NT2/D1 (cell line): ENCODE measurements at regions not wholly inside any gene's neighbourhood (a gene's known extent, or its start where the extent isn't known, plus 50 kb on each side); places are given as distances from the start of the nearest gene placed in this dataset.

Experiments
- DNase-seq: peaks from one replicate; pipeline ENCODE4 v3.0.0-alpha.2; 2011; ENCODE audit warnings: low read depth, low spot score
- H3K27me3 ChIP-seq: 2 replicates; pipeline ENCODE4 v1.6.0; 2011; ENCODE audit warnings: mild to moderate bottlenecking; ENCODE audit not compliant: insufficient read length, insufficient read depth
- H3K36me3 ChIP-seq: 2 replicates; pipeline ENCODE4 v1.6.1; 2011; ENCODE audit warnings: mild to moderate bottlenecking, low read length, mixed read lengths; ENCODE audit not compliant: insufficient read depth, insufficient read length
- H3K4me1 ChIP-seq: 2 replicates; pipeline ENCODE4 v1.5.1; 2011; ENCODE audit not compliant: insufficient read depth, insufficient read length
- H3K4me3 ChIP-seq: 2 replicates; pipeline ENCODE4 v1.5.1; 2011; ENCODE audit warnings: low read depth; ENCODE audit not compliant: insufficient read length
- H3K9ac ChIP-seq: 2 replicates; pipeline ENCODE4 v1.6.0; 2011; ENCODE audit warnings: low read depth; ENCODE audit not compliant: insufficient read length
- H3K9me3 ChIP-seq: 2 replicates; pipeline ENCODE4 v1.5.1; 2011; ENCODE audit warnings: mild to moderate bottlenecking, low read length; ENCODE audit not compliant: insufficient read depth
- SUZ12 ChIP-seq: IDR thresholded peaks from 2 replicates; pipeline ENCODE4 v1.6.1; 2011; ENCODE audit not compliant: insufficient read length, insufficient read depth; ENCODE audit errors: extremely low read depth
- YY1 ChIP-seq: IDR thresholded peaks from 2 replicates; pipeline ENCODE4 v1.6.1; 2011; ENCODE audit not compliant: insufficient read length, insufficient read depth
- ZNF274 ChIP-seq: IDR thresholded peaks from 2 replicates; pipeline ENCODE4 v1.6.1; 2011; ENCODE audit warnings: mild to moderate bottlenecking, low read depth, low read length

GRCh38 chr1:188281921-188282320, 1453.2 kb downstream of the PLA2G4A start:
- TF ChIP-seq YY1 = no peak
- no peak for TF ChIP-seq ZNF274
- TF ChIP-seq SUZ12 = no peak

GRCh38 chr1:188295157-188295556, 1466.4 kb downstream of the PLA2G4A start:
- Histone ChIP-seq H3K36me3 (no peaks in the 10 kb centered on the region), H3K9ac (no peak overlapping the region), H3K27me3 (no peaks in the 10 kb centered on the region), H3K4me3 (no peak overlapping the region), H3K9me3 (no peaks in the 10 kb centered on the region; the same call in 1 of the 2 replicates), H3K4me1 (no peaks in the 10 kb centered on the region)
- TF ChIP-seq YY1 (no peak), ZNF274 (no peak), SUZ12 (no peak)
- DNase-seq = no peak

More at GRCh38 chr1:188281921-188282320, 1453.2 kb downstream of the PLA2G4A start:
- Histone ChIP-seq H3K4me1 (no peaks in the 10 kb centered on the region), H3K27me3 (no peaks in the 10 kb centered on the region), H3K9me3 (no peaks in the 10 kb centered on the region), H3K4me3 (no peak overlapping the region), H3K9ac (no peak overlapping the region), H3K36me3 (no peaks in the 10 kb centered on the region)
- no peak for DNase-seq

- TF ChIP-seq SUZ12 (no peak), ZNF274 (no peak), YY1 (no peak)
- no peaks in the 10 kb centered on the region for H3K27me3 ChIP-seq
- no peak overlapping the region for H3K4me3 ChIP-seq
- no peak for DNase-seq
- H3K4me1 ChIP-seq = no peaks in the 10 kb centered on the region
- no peaks in the 10 kb centered on the region; the same call in 1 of the 2 replicates for H3K9me3 ChIP-seq
- no peaks in the 10 kb centered on the region for H3K36me3 ChIP-seq
- no peak overlapping the region for H3K9ac ChIP-seq
These were observed 1474.0 kb downstream of the PLA2G4A start for GRCh38 chr1:188302746-188303145.

GRCh38 chr1:188314557-188315137, 1485.9 kb downstream of the PLA2G4A start:
- TF ChIP-seq SUZ12 (no peak), YY1 (no peak), ZNF274 (no peak)
- no peak for DNase-seq
- no peaks in the 10 kb centered on the region for H3K27me3 ChIP-seq
- H3K9me3 ChIP-seq = no peaks in the 10 kb centered on the region
- H3K4me1 ChIP-seq = no peaks in the 10 kb centered on the region
- no peak overlapping the region for H3K9ac ChIP-seq
- H3K36me3 ChIP-seq = no peaks in the 10 kb centered on the region
- no peak overlapping the region for H3K4me3 ChIP-seq

- DNase-seq = no peak
- no peak for TF ChIP-seq YY1
- TF ChIP-seq SUZ12 = no peak
- no peak for TF ChIP-seq ZNF274
- Histone ChIP-seq H3K9me3 (no peaks in the 10 kb centered on the region), H3K9ac (no peak overlapping the region), H3K4me1 (no peaks in the 10 kb centered on the region), H3K36me3 (no peaks in the 10 kb centered on the region), H3K4me3 (no peak overlapping the region), H3K27me3 (no peaks in the 10 kb centered on the region)
These were observed 1489.1 kb downstream of the PLA2G4A start for GRCh38 chr1:188317894-188318293.

- Histone ChIP-seq H3K9ac (no peak overlapping the region), H3K27me3 (no peaks in the 10 kb centered on the region), H3K9me3 (no peaks in the 10 kb centered on the region), H3K4me1 (no peaks in the 10 kb centered on the region), H3K4me3 (no peak overlapping the region), H3K36me3 (no peaks in the 10 kb centered on the region)
- no peak for DNase-seq
- TF ChIP-seq ZNF274 = no peak
- no peak for TF ChIP-seq YY1
- TF ChIP-seq SUZ12 = no peak
These were observed 1496.5 kb downstream of the PLA2G4A start for GRCh38 chr1:188325211-188325610.

GRCh38 chr1:188343914-188344313, 1515.2 kb downstream of the PLA2G4A start:
- H3K9ac ChIP-seq = no peak overlapping the region
- no peaks in the 10 kb centered on the region for H3K36me3 ChIP-seq
- H3K4me1 ChIP-seq = no peaks in the 10 kb centered on the region
- TF ChIP-seq YY1 = no peak
- TF ChIP-seq SUZ12 = no peak
- TF ChIP-seq ZNF274 = no peak
- H3K27me3 ChIP-seq = no peaks in the 10 kb centered on the region
- no peak for DNase-seq
- H3K9me3 ChIP-seq = no peaks in the 10 kb centered on the region
- H3K4me3 ChIP-seq = no peak overlapping the region
